B cell (primary cell): ENCODE measurements at regions not wholly inside any gene's neighbourhood (a gene's known extent, or its start where the extent isn't known, plus 50 kb on each side); places are given as distances from the start of the nearest gene placed in this dataset.

Experiments
- ATAC-seq: fragments of 200-7000 bp; cut with Tn5 transposase; one replicate; pipeline ENCODE4 v1.10.0; 2021; ENCODE audit warnings: low read depth, mild to moderate bottlenecking, moderate number of reproducible peaks, moderate library complexity
- CTCF ChIA-PET: fragments of 350-600 bp; sonication (Branson Sonifier 250); formaldehyde crosslinking; loops from one replicate; lab custom pipeline; 2021; ENCODE audit warnings: antibody characterized with exemption, inconsistent platforms; lab: Charles Lee
- POLR2A ChIA-PET: fragments of 350-600 bp; sonication (Branson Sonifier 250); formaldehyde crosslinking; loops from one replicate; lab custom pipeline; 2021; ENCODE audit warnings: antibody characterized with exemption; lab: Charles Lee
- DNase-seq: peaks from one replicate; pipeline ENCODE4 v3.0.0; 2013
- H2AFZ ChIP-seq: 2 replicates; pipeline ENCODE4 v1.6.1; 2012; ENCODE audit warnings: mild to moderate bottlenecking, low read depth, low read length; ENCODE audit not compliant: insufficient read depth, poor library complexity, severe bottlenecking
- H3K27ac ChIP-seq, 2 donors: 1 replicate in 1 of 2; 2 replicates in 1 of 2; pipeline ENCODE4 v1.5.1; 2012 to 2013; ENCODE audit warnings: low read length in 2 of 2, mild to moderate bottlenecking in 2 of 2, moderate library complexity in 1 of 2
- H3K27me3 ChIP-seq, 4 experiments: fragments of 200-600 bp in 1 of 4; sonication (generic) in 1 of 4; replicated peaks in 1 of 4; 1 replicate in 2 of 4; 2 replicates in 2 of 4; pipeline versions ENCODE4 v1.6.1 to v1.7.0; 2013 to 2016; ENCODE audit warnings: low read length in 3 of 4, mild to moderate bottlenecking in 2 of 4, mixed read lengths in 1 of 4, moderate library complexity in 1 of 4; ENCODE audit not compliant: insufficient read depth in 4 of 4, control insufficient read depth in 3 of 4; ENCODE audit errors: control extremely low read depth in 1 of 4
- H3K36me3 ChIP-seq, 2 experiments: replicated peaks in 1 of 2; 1 replicate in 1 of 2; 2 replicates in 1 of 2; pipeline versions ENCODE4 v1.6.1 to v1.7.1; 2013; ENCODE audit warnings: low read length in 1 of 2; ENCODE audit not compliant: insufficient read depth in 2 of 2, control insufficient read depth in 1 of 2; ENCODE audit errors: control extremely low read depth in 1 of 2, extremely low read depth in 1 of 2
- H3K4me1 ChIP-seq, 2 donors: fragments of 200-600 bp in 1 of 2; sonication (generic) in 1 of 2; 1 replicate in 1 of 2; 2 replicates in 1 of 2; pipeline versions ENCODE4 v1.5.1 to v1.6.1; 2013 to 2017; ENCODE audit warnings: low read length in 2 of 2; ENCODE audit not compliant: control insufficient read depth in 2 of 2, insufficient read depth in 2 of 2
- H3K4me2 ChIP-seq: replicated peaks from 2 replicates; pipeline ENCODE3; 2012; ENCODE audit warnings: mild to moderate bottlenecking, low read depth, low read length; ENCODE audit not compliant: poor library complexity, severe bottlenecking
- H3K4me3 ChIP-seq, 5 experiments: fragments of 200-600 bp in 1 of 5; sonication (generic) in 1 of 5; 1 replicate in 3 of 5; 2 replicates in 2 of 5; pipeline versions ENCODE4 v1.5.1 to v1.7.0; 2011 to 2016; ENCODE audit warnings: low read length in 4 of 5, mild to moderate bottlenecking in 4 of 5, low read depth in 2 of 5, control low read depth in 1 of 5, moderate library complexity in 1 of 5; ENCODE audit not compliant: insufficient read depth in 1 of 5; ENCODE audit errors: control extremely low read depth in 1 of 5, extremely low read depth in 1 of 5
- H3K79me2 ChIP-seq: fragments of 200-600 bp; sonication (generic); one replicate; pipeline ENCODE4 v1.6.0; 2016; ENCODE audit warnings: low read length; ENCODE audit not compliant: control insufficient read depth, insufficient read depth
- H3K9ac ChIP-seq: fragments of 200-600 bp; sonication (generic); 2 replicates; pipeline ENCODE4 v1.6.1; 2017; ENCODE audit warnings: mild to moderate bottlenecking, low read length, moderate library complexity
- H3K9me3 ChIP-seq, 3 donors: one replicate each; pipeline versions ENCODE4 v1.6.1 to v1.7.1; 2013; ENCODE audit warnings: low read length in 2 of 3; ENCODE audit not compliant: control insufficient read depth in 2 of 3, insufficient read depth in 1 of 3; ENCODE audit errors: control extremely low read depth in 1 of 3
- H4K20me1 ChIP-seq: 2 replicates; pipeline ENCODE4 v1.6.0; 2012; ENCODE audit warnings: mild to moderate bottlenecking, low read length; ENCODE audit not compliant: insufficient read depth, control insufficient read depth, poor library complexity, severe bottlenecking
- H3K27ac Mint-ChIP-seq: one replicate; pipeline ENCODE4 v1.8.0; 2021; ENCODE audit warnings: mixed read lengths
- H3K27me3 Mint-ChIP-seq: one replicate; pipeline ENCODE4 v1.8.0; 2021; ENCODE audit warnings: mixed read lengths
- H3K4me1 Mint-ChIP-seq: one replicate; pipeline ENCODE4 v1.8.0; 2021; ENCODE audit warnings: mixed read lengths
- H3K4me3 Mint-ChIP-seq: one replicate; pipeline ENCODE4 v1.8.0; 2021; ENCODE audit warnings: mixed read lengths
- H3K9me3 Mint-ChIP-seq: one replicate; pipeline ENCODE4 v1.8.0; 2022; ENCODE audit warnings: mixed read lengths; ENCODE audit not compliant: insufficient read depth
- CTCF ChIP-seq: fragments of 200-600 bp; IDR thresholded peaks from one replicate; pipeline ENCODE4 v1.8.0; 2022; ENCODE audit warnings: antibody characterized with exemption, mild to moderate bottlenecking
- EZH2 ChIP-seq: IDR thresholded peaks from 2 replicates; pipeline ENCODE4 v1.6.1; 2012; ENCODE audit warnings: borderline replicate concordance, low read depth, mild to moderate bottlenecking, moderate library complexity, low read length; ENCODE audit not compliant: insufficient read depth, poor library complexity, severe bottlenecking
- WGBS: methylation state at CpG from one replicate; pipeline ENCODE4 v1.1.5; 2013; ENCODE audit warnings: missing lambda C conversion rate; ENCODE audit not compliant: insufficient coverage; 5-methylcytosine and 5-hydroxymethylcytosine counted together
- intact Hi-C: fragments of 100-400 bp; cut with micrococcal nuclease; formaldehyde crosslinking; loops from one replicate; pipeline ENCODE4 v1.10.0; 2022

- Histone ChIP-seq H3K27ac (no peak overlapping the region), H3K27me3 (peaks cover 0 to 29% (median 0%) of the 10 kb centered on the region in 4 experiments), H3K9me3 (peaks cover 0 to 10% (median 0%) of the 10 kb centered on the region in 3 donors), H3K4me1 (no peaks in the 10 kb centered on the region), H3K9ac (no peak overlapping the region), H3K79me2 (no peaks in the 10 kb centered on the region), H3K4me2 (no peak overlapping the region), H2AFZ (no peak overlapping the region), H3K4me3 (no peak overlapping the region), H4K20me1 (no peaks in the 10 kb centered on the region), H3K36me3 (no peaks in the 10 kb centered on the region)
- ChIA-PET CTCF (interaction anchor here (0.6 to 0.7 kb wide), 2 partner anchors 24 to 432 kb away, joined by 3 read pairs; no protein-coding TSS in a partner anchor), POLR2A (no interaction called here)
- 79% methylated on average over 3 of the region's 3 CpGs for WGBS
- DNase-seq (no peak), ATAC-seq (no peak)
- TF ChIP-seq EZH2 = no peak
- H3K4me1 Mint-ChIP-seq = no peaks in the 10 kb centered on the region
- intact Hi-C loops = no loop called here
- H3K4me3 Mint-ChIP-seq = no peak overlapping the region
- H3K27ac Mint-ChIP-seq = no peak overlapping the region
- peaks cover 43% of the 10 kb centered on the region for H3K27me3 Mint-ChIP-seq
- H3K9me3 Mint-ChIP-seq = no peaks in the 10 kb centered on the region
Measured at GRCh38 chr9:131804826-131805225, 65.0 kb upstream of the RAPGEF1 start.

GRCh38 chr9:131803758-131804411 lies 64.0 kb upstream of the RAPGEF1 start:
- no peak overlapping the region for H3K4me3 Mint-ChIP-seq
- no peak for DNase-seq
- peaks cover 41% of the 10 kb centered on the region for H3K27me3 Mint-ChIP-seq
- H3K4me1 Mint-ChIP-seq = no peaks in the 10 kb centered on the region
- intact Hi-C loops = no loop called here
- Histone ChIP-seq H3K4me3 (no peak overlapping the region), H3K9ac (no peak overlapping the region), H2AFZ (no peak overlapping the region), H3K36me3 (no peaks in the 10 kb centered on the region), H3K4me1 (no peaks in the 10 kb centered on the region), H3K27ac (no peak overlapping the region), H3K79me2 (no peaks in the 10 kb centered on the region), H3K9me3 (peaks cover 0 to 9% (median 0%) of the 10 kb centered on the region in 3 donors), H3K4me2 (no peak overlapping the region), H4K20me1 (no peaks in the 10 kb centered on the region), H3K27me3 (peaks cover 0 to 28% (median 0%) of the 10 kb centered on the region in 4 experiments)
- ATAC-seq = no peak
- no peak overlapping the region for H3K27ac Mint-ChIP-seq
- POLR2A ChIA-PET = no interaction called here
- CTCF ChIA-PET = interaction anchor here (0.6 to 0.7 kb wide), 3 partner anchors 432 to 980 kb away, joined by 3 to 4 read pairs (median 3); no protein-coding TSS in a partner anchor
- TF ChIP-seq CTCF (no peak), EZH2 (no peak)
- no peaks in the 10 kb centered on the region for H3K9me3 Mint-ChIP-seq
- WGBS = 81% methylated on average over 3 of the region's 4 CpGs
